Ovary (tissue), 7 donors: ENCODE measurements at regions not wholly inside any gene's neighbourhood (a gene's known extent, or its start where the extent isn't known, plus 50 kb on each side); places are given as distances from the start of the nearest gene placed in this dataset.
A peak's percentile ranks its signal among the peaks of the same experiment; 100 is the strongest.
"Not testable (repeated sequence)": the region's sequence is repeated elsewhere in the genome, so short reads cannot be mapped to it uniquely, and the experiment has no call there.

Experiments
- DNase-seq, 5 donors: peaks; one replicate each; pipeline ENCODE4 v3.0.0-alpha.2; 2019 to 2020
- H3K27ac ChIP-seq, 2 donors: fragments of 200-600 bp; one replicate each; pipeline versions ENCODE4 v1.5.1 to v1.8.0; 2019 to 2022
- H3K27me3 ChIP-seq: fragments of 200-600 bp; one replicate; pipeline ENCODE4 v1.8.0; 2022
- H3K36me3 ChIP-seq: fragments of 200-600 bp; sonication (generic); one replicate; pipeline ENCODE4 v1.5.1; 2019
- H3K4me1 ChIP-seq: one replicate; pipeline ENCODE4 v1.8.1; 2013; ENCODE audit warnings: mild to moderate bottlenecking, moderate library complexity; ENCODE audit not compliant: insufficient read depth
- H3K4me3 ChIP-seq: fragments of 200-600 bp; sonication (generic); one replicate; pipeline ENCODE4 v1.5.1; 2017
- H3K9me3 ChIP-seq, 2 donors: fragments of 200-600 bp in 1 of 2; sonication (generic) in 1 of 2; one replicate each; pipeline versions ENCODE4 v1.5.1 to v1.8.1; 2013 to 2019; ENCODE audit warnings: mild to moderate bottlenecking in 1 of 2, moderate library complexity in 1 of 2
- WGBS, 3 donors: extraction: QIAGEN DNeasy Blood & Tissue Kit in 1 of 3; methylation state at CpG; one replicate each; pipeline versions ENCODE4 v1.1.5 to v1.1.7; 2013 to 2017; 5-methylcytosine and 5-hydroxymethylcytosine counted together
- intact Hi-C, 4 donors: fragments of 100-400 bp; cut with DNase I; formaldehyde crosslinking; loops; one replicate each; pipeline versions ENCODE4 v1.11.0 to v1.15.1; 2022 to 2023
- donor health status: DM: no; HTN: no; CAD: no; lungs with moderate emphysema.
- donor health status: DM: no; HTN: no; CAD: no.
- donor health status: Bipolar disorder and iron deficiency.
- donor health status: DM: no; HTN: no; CAD: no.
- donor health status: DM: yes; HTN: yes; CAD: no.

GRCh38 chr21:6125549-6126240, 4395.7 kb upstream of the TPTE start:
- intact Hi-C loops, H3K27me3 ChIP-seq, H3K4me3 ChIP-seq, H3K4me1 ChIP-seq, H3K9me3 ChIP-seq, H3K27ac ChIP-seq, H3K36me3 ChIP-seq: not testable (repeated sequence)
- WGBS, 3 donors: 55 to 75% methylated on average over 1 to 7 of the region's 24 CpGs; no CpG with 5 or more reads in 1 of the 3 donors
- peak in 3 of 5 donors; percentile 14 to 43 (median 18) for DNase-seq

GRCh38 chr21:6126976-6127732, 4394.2 kb upstream of the TPTE start:
- intact Hi-C loops, H3K4me1 ChIP-seq, H3K9me3 ChIP-seq, H3K4me3 ChIP-seq, H3K36me3 ChIP-seq, H3K27ac ChIP-seq, H3K27me3 ChIP-seq: not testable (repeated sequence)
- 86 to 95% (median 94%) methylated on average over 7 to 22 of the region's 43 CpGs for WGBS, 3 donors
- DNase-seq: peak in 4 of 5 donors; percentile 10 to 26 (median 18)

GRCh38 chr21:6130734-6131133, 4390.6 kb upstream of the TPTE start:
- H3K9me3 ChIP-seq, intact Hi-C loops, H3K27ac ChIP-seq, H3K36me3 ChIP-seq, H3K27me3 ChIP-seq, DNase-seq, H3K4me3 ChIP-seq, H3K4me1 ChIP-seq: not testable (repeated sequence)
- WGBS, 3 donors: 74 to 100% (median 80%) methylated on average over 1 to 2 of the region's 13 CpGs

- H3K4me1 ChIP-seq: not testable (repeated sequence)
Measured at GRCh38 chr21:6133373-6133772, 4388.0 kb upstream of the TPTE start.

GRCh38 chr21:6133852-6134630, 4387.3 kb upstream of the TPTE start:
- H3K27me3 ChIP-seq, H3K4me3 ChIP-seq, H3K4me1 ChIP-seq, H3K27ac ChIP-seq, H3K9me3 ChIP-seq, intact Hi-C loops, H3K36me3 ChIP-seq: not testable (repeated sequence)
- no CpG with 5 or more reads among the region's 22 CpGs for WGBS, 3 donors
- peak in 1 of 5 donors; percentile 6 for DNase-seq

More at GRCh38 chr21:6133373-6133772, 4388.0 kb upstream of the TPTE start:
- H3K27me3 ChIP-seq, DNase-seq, H3K36me3 ChIP-seq, H3K27ac ChIP-seq, H3K9me3 ChIP-seq, intact Hi-C loops, H3K4me3 ChIP-seq: not testable (repeated sequence)
- WGBS, 3 donors: no CpG with 5 or more reads among the region's 11 CpGs

- H3K27me3 ChIP-seq, H3K4me3 ChIP-seq, H3K9me3 ChIP-seq, intact Hi-C loops, H3K36me3 ChIP-seq, DNase-seq, H3K4me1 ChIP-seq, H3K27ac ChIP-seq: not testable (repeated sequence)
- WGBS, 3 donors: no CpG with 5 or more reads among the region's 11 CpGs
Measured at GRCh38 chr21:6136732-6137131, 4384.7 kb upstream of the TPTE start.

GRCh38 chr21:6138244-6139136, 4382.9 kb upstream of the TPTE start:
- H3K9me3 ChIP-seq, intact Hi-C loops, H3K36me3 ChIP-seq, H3K27me3 ChIP-seq, H3K27ac ChIP-seq, DNase-seq, H3K4me1 ChIP-seq, H3K4me3 ChIP-seq: not testable (repeated sequence)
- no CpG with 5 or more reads among the region's 46 CpGs for WGBS, 3 donors

- H3K4me3 ChIP-seq, H3K27ac ChIP-seq, H3K4me1 ChIP-seq, H3K9me3 ChIP-seq, DNase-seq, H3K36me3 ChIP-seq, H3K27me3 ChIP-seq, intact Hi-C loops: not testable (repeated sequence)
- no CpG with 5 or more reads among the region's 10 CpGs for WGBS, 3 donors
Measured at GRCh38 chr21:6139331-6139730, 4382.1 kb upstream of the TPTE start.

- H3K4me3 ChIP-seq, H3K36me3 ChIP-seq, H3K4me1 ChIP-seq, intact Hi-C loops, DNase-seq, H3K9me3 ChIP-seq, H3K27me3 ChIP-seq, H3K27ac ChIP-seq: not testable (repeated sequence)
- no CpG with 5 or more reads among the region's 3 CpGs for WGBS, 3 donors
Measured at GRCh38 chr21:6139862-6140261, 4381.5 kb upstream of the TPTE start.

- intact Hi-C loops, H3K36me3 ChIP-seq, H3K4me3 ChIP-seq, H3K9me3 ChIP-seq, H3K27me3 ChIP-seq, H3K27ac ChIP-seq, DNase-seq, H3K4me1 ChIP-seq: not testable (repeated sequence)
- no CpG with 5 or more reads among the region's 27 CpGs for WGBS, 3 donors
Measured at GRCh38 chr21:6140467-6141137, 4380.8 kb upstream of the TPTE start.

GRCh38 chr21:6141138-6141474, 4380.3 kb upstream of the TPTE start:
- DNase-seq, H3K36me3 ChIP-seq, H3K27me3 ChIP-seq, H3K4me3 ChIP-seq, H3K4me1 ChIP-seq, H3K9me3 ChIP-seq, intact Hi-C loops, H3K27ac ChIP-seq: not testable (repeated sequence)
- no CpG with 5 or more reads among the region's 14 CpGs for WGBS, 3 donors
